MM.1S (cell line): ENCODE measurements at regions not wholly inside any gene's neighbourhood (a gene's known extent, or its start where the extent isn't known, plus 50 kb on each side); places are given as distances from the start of the nearest gene placed in this dataset.
A peak's percentile ranks its signal among the peaks of the same experiment; 100 is the strongest.

Source experiments
- DNase-seq: peaks from one replicate; pipeline ENCODE4 v3.0.0-alpha.2; 2015
- H2AFZ ChIP-seq: fragments of 300-600 bp; sonication (generic); 2 replicates; pipeline ENCODE4 v1.6.0; 2016; ENCODE audit warnings: antibody characterized with exemption, low read length
- H3F3A ChIP-seq: fragments of 300-600 bp; sonication (generic); 2 replicates; pipeline ENCODE4 v1.6.1; 2016; ENCODE audit warnings: mild to moderate bottlenecking, antibody characterized with exemption, low read length, moderate library complexity, mixed read lengths; ENCODE audit not compliant: insufficient read depth
- H3K27ac ChIP-seq: fragments of 300-600 bp; sonication (generic); 2 replicates; pipeline ENCODE4 v1.5.1; 2016; ENCODE audit warnings: mild to moderate bottlenecking, low read length
- H3K27me3 ChIP-seq: fragments of 300-600 bp; sonication (generic); replicated peaks from 2 replicates; pipeline ENCODE4 v1.6.0; 2016; ENCODE audit warnings: low read length; ENCODE audit not compliant: insufficient read depth
- H3K36me3 ChIP-seq: fragments of 300-600 bp; sonication (generic); replicated peaks from 2 replicates; pipeline ENCODE4 v1.6.1; 2016; ENCODE audit warnings: mild to moderate bottlenecking, low read length, mixed read lengths; ENCODE audit not compliant: insufficient read depth
- H3K4me1 ChIP-seq: fragments of 300-600 bp; sonication (generic); 2 replicates; pipeline ENCODE4 v1.6.1; 2016; ENCODE audit warnings: low read length, mixed read lengths
- H3K4me2 ChIP-seq: fragments of 300-600 bp; sonication (generic); 2 replicates; pipeline ENCODE4 v1.6.0; 2016; ENCODE audit warnings: low read depth, low read length
- H3K4me3 ChIP-seq: fragments of 300-600 bp; sonication (generic); 2 replicates; pipeline ENCODE4 v1.5.1; 2016; ENCODE audit warnings: low read length, mixed read lengths
- H3K79me2 ChIP-seq: fragments of 300-600 bp; sonication (generic); 2 replicates; pipeline ENCODE4 v1.6.1; 2016; ENCODE audit warnings: mixed run types, low read length, mixed read lengths
- H3K9ac ChIP-seq: fragments of 300-600 bp; sonication (generic); 2 replicates; pipeline ENCODE4 v1.6.1; 2016; ENCODE audit warnings: low read length, mixed read lengths
- H3K9me2 ChIP-seq: fragments of 300-600 bp; sonication (generic); replicated peaks from 2 replicates; pipeline ENCODE4 v1.6.1; 2016; ENCODE audit warnings: mild to moderate bottlenecking, low read length, mixed read lengths; ENCODE audit not compliant: insufficient read depth
- H3K9me3 ChIP-seq: fragments of 300-600 bp; sonication (generic); replicated peaks from 2 replicates; pipeline ENCODE4 v1.6.1; 2016; ENCODE audit warnings: mild to moderate bottlenecking, low read length, mixed read lengths; ENCODE audit not compliant: insufficient read depth
- H4K20me1 ChIP-seq: fragments of 300-600 bp; sonication (generic); 2 replicates; pipeline ENCODE4 v1.6.1; 2016; ENCODE audit warnings: mild to moderate bottlenecking, low read length, moderate library complexity, mixed read lengths; ENCODE audit not compliant: insufficient read depth
- CTCF ChIP-seq: fragments of 300-600 bp; sonication (generic); IDR thresholded peaks from 2 replicates; pipeline ENCODE4 v1.5.1; 2016; ENCODE audit warnings: antibody characterized with exemption, low read length, mixed read lengths
- EZH2 ChIP-seq: fragments of 300-600 bp; sonication (generic); optimal IDR thresholded peaks from 2 replicates; pipeline ENCODE3; 2017; ENCODE audit warnings: low read depth, mild to moderate bottlenecking, antibody characterized with exemption, low read length, mixed read lengths
- EZH2phosphoT487 ChIP-seq: fragments of 300-600 bp; sonication (generic); IDR thresholded peaks from 2 replicates; pipeline ENCODE4 v1.6.1; 2018; ENCODE audit warnings: antibody characterized with exemption, low read length

GRCh38 chr17:52298881-52299280 lies 140.4 kb upstream of the CA10 start:
- no peak for DNase-seq
- no peak for TF ChIP-seq EZH2
- TF ChIP-seq EZH2phosphoT487: no peak
- Histone ChIP-seq H3K27ac (no peak overlapping the region), H3K79me2 (no peaks in the 10 kb centered on the region), H3K9ac (no peak overlapping the region), H4K20me1 (no peaks in the 10 kb centered on the region), H3K9me2 (no peaks in the 10 kb centered on the region), H3F3A (no peaks in the 10 kb centered on the region), H3K9me3 (no peaks in the 10 kb centered on the region), H2AFZ (no peak overlapping the region), H3K4me2 (no peak overlapping the region), H3K27me3 (no peaks in the 10 kb centered on the region), H3K4me3 (no peak overlapping the region), H3K36me3 (no peaks in the 10 kb centered on the region), H3K4me1 (no peaks in the 10 kb centered on the region)

DNA sequence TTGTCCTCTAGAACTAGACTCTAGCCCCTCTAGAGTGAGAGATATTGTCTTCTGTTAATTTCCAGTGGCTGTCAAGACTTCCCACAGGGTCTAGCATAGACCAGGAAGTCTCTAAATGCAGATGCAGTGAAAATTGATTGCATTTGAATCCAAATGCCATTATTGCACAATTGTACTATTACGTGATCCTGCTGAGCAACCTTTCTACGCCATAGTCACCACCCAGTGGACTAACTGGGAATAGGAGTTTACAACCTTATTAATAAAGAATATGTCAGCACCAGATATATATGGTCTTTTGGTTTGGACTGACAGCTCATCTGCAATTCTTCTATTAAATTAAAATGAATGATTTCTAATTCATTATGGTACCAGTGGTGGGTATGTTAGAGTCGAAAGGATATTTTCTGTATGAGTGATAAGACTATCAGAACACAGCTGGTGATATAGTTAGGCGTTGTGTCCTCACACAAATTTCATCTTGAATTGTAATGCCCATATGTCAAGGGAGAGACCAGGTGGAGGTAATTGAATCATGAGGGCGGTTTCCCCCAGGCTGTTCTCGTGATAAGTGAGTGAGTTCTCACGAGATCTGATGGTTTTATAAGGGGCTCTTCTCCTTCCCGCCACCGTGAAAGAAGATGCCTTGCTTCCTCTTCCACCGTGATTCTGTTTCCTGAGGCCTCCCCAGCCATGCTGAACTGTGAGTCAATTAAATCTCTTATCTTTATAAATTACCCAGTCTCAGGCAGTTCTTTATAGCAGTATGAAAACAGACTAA lies 138.9 kb upstream of the CA10 start:
- H3F3A ChIP-seq: no peaks in the 10 kb centered on the region
- H3K9me2 ChIP-seq: no peaks in the 10 kb centered on the region
- H3K4me2 ChIP-seq: no peak overlapping the region
- H3K9me3 ChIP-seq: no peaks in the 10 kb centered on the region
- TF ChIP-seq CTCF (peak; percentile 14; the same call in 1 of the 2 replicates), EZH2phosphoT487 (no peak)
- no peak overlapping the region for H3K4me3 ChIP-seq
- H3K4me1 ChIP-seq: no peaks in the 10 kb centered on the region
- H3K36me3 ChIP-seq: no peaks in the 10 kb centered on the region
- no peak overlapping the region for H2AFZ ChIP-seq
- no peaks in the 10 kb centered on the region for H3K79me2 ChIP-seq
- H3K27me3 ChIP-seq: no peaks in the 10 kb centered on the region
- H4K20me1 ChIP-seq: no peaks in the 10 kb centered on the region
- H3K27ac ChIP-seq: no peak overlapping the region
- H3K9ac ChIP-seq: no peak overlapping the region
- no peak for DNase-seq

DNA sequence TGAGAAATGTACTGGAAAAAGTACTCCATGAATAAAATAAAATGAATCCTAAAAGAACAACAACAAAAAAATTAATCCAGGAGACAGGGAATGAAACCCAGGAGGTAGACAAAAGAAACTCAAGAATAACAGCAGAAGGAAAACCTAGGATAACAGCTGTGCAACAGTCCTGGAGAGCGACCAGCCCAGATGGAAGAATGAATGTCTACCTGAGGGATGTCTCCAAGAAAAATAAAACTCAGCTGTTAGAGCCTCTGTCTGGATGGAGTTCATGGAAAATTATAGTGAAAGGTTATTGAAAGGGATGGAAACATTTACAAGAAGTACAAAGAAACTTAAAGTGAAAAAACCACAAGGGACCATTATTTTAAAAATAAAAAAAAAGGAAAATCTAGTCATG lies 135.8 kb upstream of the CA10 start:
- no peak for DNase-seq
- H3K9me2 ChIP-seq: no peaks in the 10 kb centered on the region
- no peaks in the 10 kb centered on the region for H4K20me1 ChIP-seq
- no peaks in the 10 kb centered on the region for H3K27me3 ChIP-seq
- TF ChIP-seq EZH2phosphoT487 (no peak), CTCF (no peak), EZH2 (no peak)
- no peak overlapping the region for H3K4me2 ChIP-seq
- H2AFZ ChIP-seq: no peak overlapping the region
- no peaks in the 10 kb centered on the region for H3K79me2 ChIP-seq
- no peak overlapping the region for H3K27ac ChIP-seq
- no peaks in the 10 kb centered on the region for H3K36me3 ChIP-seq
- no peaks in the 10 kb centered on the region for H3K4me1 ChIP-seq
- no peak overlapping the region for H3K4me3 ChIP-seq
- H3K9me3 ChIP-seq: no peaks in the 10 kb centered on the region
- no peak overlapping the region for H3K9ac ChIP-seq
- H3F3A ChIP-seq: no peaks in the 10 kb centered on the region

DNA sequence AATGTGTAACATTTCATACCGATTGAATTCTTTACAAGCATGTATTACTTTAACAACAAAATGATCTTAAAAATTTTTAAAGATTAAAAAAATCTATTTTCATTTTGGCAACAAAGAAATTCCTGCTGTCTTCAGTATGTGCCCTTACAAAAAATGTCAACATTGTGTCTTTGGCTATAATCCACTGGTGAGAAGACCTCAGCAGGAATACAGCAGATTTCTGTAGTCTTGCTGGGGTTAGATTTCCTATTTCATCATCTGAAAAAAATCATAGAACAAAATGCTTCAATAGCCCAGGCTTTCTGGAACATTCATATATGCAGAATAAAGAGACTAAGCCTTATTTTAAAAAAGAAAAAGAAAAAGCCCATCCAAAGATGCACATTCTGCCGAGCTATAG lies 129.1 kb upstream of the CA10 start:
- TF ChIP-seq EZH2 (no peak), EZH2phosphoT487 (no peak), CTCF (no peak)
- no peaks in the 10 kb centered on the region for H3K36me3 ChIP-seq
- no peak overlapping the region for H3K4me2 ChIP-seq
- no peak overlapping the region for H2AFZ ChIP-seq
- H3K79me2 ChIP-seq: no peaks in the 10 kb centered on the region
- H4K20me1 ChIP-seq: no peaks in the 10 kb centered on the region
- H3K9me3 ChIP-seq: no peaks in the 10 kb centered on the region
- H3K4me3 ChIP-seq: no peak overlapping the region
- H3K9ac ChIP-seq: no peak overlapping the region
- no peak for DNase-seq
- H3F3A ChIP-seq: no peaks in the 10 kb centered on the region
- no peaks in the 10 kb centered on the region for H3K4me1 ChIP-seq
- H3K27me3 ChIP-seq: no peaks in the 10 kb centered on the region
- H3K27ac ChIP-seq: no peak overlapping the region
- H3K9me2 ChIP-seq: no peaks in the 10 kb centered on the region
